AG09309 (cell line): ENCODE measurements at regions not wholly inside any gene's neighbourhood (a gene's known extent, or its start where the extent isn't known, plus 50 kb on each side); places are given as distances from the start of the nearest gene placed in this dataset.

Experiments used
- DNase-seq: peaks from one replicate; pipeline ENCODE4 v3.0.0-alpha.2; 2010; ENCODE audit warnings: low read depth
- H3K4me3 ChIP-seq: 2 replicates; pipeline ENCODE4 v1.5.1; 2011; ENCODE audit warnings: mild to moderate bottlenecking, low read depth, low read length, moderate library complexity; ENCODE audit not compliant: control insufficient read depth
- TF ChIP-seq, protein P1 (sequence below): IDR thresholded peaks from 2 replicates; pipeline ENCODE4 v1.5.1; 2011; ENCODE audit warnings: mild to moderate bottlenecking, low read depth, low read length, inconsistent platforms; ENCODE audit not compliant: insufficient read depth, control insufficient read depth; ENCODE audit errors: missing control alignments

DNA sequence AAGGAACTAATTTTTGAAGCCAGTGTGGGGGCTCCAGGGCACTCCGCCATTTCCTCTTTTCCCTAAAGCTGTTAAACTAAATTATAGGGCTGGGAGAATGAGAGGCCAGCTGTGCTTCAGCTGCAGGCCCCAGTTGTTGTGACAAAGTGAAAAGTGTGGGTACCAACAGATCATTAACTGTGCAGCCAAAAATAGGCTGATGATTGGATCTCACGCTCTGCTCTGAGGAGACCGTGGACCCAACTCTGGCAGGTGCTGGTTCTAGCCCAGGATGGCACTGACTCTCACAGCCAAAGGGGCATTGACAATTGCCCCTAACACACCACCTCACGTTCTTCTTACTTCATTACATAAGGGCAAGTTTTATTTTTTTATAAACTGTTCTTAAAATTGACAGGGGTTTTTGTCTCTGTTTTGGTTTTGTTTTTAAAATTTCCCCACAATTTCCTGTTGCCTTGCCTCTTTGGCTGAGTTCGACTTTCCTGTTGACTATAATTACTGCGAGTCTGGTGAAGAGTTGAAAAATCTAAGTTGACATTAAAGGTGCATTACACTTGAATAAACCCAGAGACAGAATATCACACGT, 391.0 kb downstream of the FGF9 start:
- H3K4me3 ChIP-seq, result no peak overlapping the region
- TF ChIP-seq, protein P1, sequence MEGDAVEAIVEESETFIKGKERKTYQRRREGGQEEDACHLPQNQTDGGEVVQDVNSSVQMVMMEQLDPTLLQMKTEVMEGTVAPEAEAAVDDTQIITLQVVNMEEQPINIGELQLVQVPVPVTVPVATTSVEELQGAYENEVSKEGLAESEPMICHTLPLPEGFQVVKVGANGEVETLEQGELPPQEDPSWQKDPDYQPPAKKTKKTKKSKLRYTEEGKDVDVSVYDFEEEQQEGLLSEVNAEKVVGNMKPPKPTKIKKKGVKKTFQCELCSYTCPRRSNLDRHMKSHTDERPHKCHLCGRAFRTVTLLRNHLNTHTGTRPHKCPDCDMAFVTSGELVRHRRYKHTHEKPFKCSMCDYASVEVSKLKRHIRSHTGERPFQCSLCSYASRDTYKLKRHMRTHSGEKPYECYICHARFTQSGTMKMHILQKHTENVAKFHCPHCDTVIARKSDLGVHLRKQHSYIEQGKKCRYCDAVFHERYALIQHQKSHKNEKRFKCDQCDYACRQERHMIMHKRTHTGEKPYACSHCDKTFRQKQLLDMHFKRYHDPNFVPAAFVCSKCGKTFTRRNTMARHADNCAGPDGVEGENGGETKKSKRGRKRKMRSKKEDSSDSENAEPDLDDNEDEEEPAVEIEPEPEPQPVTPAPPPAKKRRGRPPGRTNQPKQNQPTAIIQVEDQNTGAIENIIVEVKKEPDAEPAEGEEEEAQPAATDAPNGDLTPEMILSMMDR, result no peak
- DNase-seq, result no peak

DNA sequence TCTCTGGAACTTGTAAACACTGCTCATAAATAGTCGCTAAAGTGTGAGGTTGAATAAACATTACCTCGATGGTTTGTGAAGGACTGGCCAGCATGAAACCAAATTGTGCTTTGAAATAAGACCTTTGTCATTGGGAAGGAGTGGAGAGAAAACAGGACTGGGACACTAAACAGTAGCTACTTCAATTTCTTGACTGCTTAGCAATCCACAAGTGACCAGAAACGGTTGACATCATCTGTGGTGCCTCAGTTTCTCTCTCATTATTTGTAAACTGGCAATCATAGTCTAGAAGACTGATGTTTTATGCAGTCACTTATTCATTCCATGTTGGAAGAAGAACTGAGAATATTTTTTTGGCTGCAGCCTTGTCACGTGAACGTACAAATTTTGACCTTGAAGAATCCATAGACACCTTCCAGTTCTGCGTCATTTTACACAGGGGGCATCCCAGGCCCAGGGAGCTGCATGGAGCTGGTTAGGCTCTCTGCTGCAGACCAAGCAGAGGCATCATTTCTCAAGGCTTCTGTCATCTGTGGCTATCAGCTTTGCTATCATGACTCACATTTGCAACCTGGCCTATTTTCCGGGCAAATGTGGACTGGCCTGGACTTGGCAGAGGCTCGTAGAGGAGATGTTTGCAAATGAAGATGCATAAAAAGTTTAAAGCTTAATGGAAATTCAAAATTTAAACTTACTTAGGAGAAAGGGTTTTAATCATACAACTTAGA, 391.8 kb downstream of the FGF9 start:
- TF ChIP-seq, protein P1, result no peak
- no peak overlapping the region for H3K4me3 ChIP-seq
- DNase-seq, result no peak

DNA sequence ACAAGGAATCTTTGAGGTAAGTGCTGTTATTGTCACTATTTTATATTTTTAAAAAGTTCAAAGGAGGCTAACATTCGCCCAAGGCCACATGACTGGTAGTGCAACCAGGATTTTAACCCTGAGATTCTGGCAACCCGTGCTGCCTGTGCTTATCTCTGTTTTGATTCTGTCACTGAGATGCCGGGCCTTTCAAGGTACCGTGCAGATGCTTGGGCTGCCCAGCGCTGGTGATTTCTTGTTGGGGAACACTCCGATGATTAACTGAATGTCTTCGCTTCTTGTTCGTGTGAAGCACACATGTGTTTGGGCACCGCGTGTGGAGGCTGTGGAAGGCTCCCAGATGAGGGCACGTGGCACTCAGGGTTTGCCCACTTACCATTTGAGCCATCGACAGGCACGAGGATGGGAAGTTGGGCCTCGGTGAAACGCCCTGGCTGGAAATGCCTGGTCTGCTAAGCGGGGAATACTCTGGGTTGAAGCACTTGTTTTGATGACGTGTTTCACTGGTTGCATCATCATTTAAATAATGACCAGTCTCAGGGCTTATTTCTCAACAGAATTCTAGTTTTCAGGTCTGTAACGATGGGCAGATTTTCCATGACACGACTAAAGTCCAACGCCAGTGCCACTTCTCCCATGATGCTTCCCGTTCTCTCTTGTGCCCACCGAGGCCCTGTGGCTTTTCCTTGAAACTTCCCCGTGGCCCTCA, 392.7 kb downstream of the FGF9 start:
- TF ChIP-seq, protein P1, result no peak
- no peak for DNase-seq
- H3K4me3 ChIP-seq, result no peak overlapping the region

DNA sequence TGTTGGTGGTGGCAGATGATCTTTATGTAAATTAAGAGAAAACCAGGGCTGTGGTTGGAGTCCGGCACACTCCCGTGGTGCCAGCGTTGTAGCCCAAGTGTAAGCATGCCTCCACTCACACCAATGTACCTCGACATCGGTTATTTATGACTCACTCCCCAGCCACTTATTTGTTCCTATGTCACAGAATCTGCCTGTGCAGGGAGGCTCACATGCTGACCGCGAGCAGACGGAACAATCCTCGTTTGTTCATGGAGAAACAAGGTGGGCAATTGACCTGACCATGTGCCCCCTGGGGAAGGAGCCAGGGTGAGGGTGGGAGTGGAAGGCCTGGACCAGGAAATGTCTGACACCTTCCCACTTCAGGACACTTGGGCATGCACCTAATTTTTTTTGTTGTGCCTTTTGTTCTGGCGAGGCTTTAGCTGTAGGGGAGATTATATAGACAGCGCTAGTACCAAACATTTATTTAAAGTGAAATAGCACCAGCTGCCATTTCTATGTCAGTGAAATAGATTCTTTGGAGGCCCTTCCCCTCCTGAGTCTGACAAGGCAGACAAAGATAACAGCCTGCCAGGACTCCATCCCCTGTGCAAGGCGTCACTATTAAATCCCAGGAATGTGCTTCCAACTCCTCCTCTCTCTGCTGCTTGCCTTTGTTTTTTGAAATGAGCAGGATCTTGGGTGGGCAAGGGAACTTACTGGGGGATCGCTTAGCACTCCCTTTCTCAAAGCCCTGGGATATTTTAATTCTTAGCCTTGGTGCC, 394.2 kb downstream of the FGF9 start:
- TF ChIP-seq, protein P1, result no peak
- no peak overlapping the region for H3K4me3 ChIP-seq
- DNase-seq, result no peak

DNA sequence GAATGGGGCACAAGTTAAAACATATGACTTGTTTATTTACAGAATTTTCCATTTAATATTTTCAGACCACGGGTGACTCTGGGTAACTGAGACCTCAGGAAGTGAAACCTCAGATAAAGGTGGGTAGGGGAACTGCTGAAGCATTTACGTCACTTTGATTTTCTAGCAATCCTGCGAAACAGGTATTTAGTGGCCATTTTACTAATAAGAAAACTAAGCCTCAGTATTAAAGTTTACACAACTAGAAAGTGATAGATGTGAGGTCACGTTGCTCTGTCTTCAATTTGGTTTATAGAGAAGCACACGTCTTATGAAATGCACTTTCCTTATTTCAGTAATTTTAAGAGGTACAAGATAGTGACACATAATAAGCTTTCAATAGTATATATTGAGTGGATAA, 402.8 kb downstream of the FGF9 start:
- TF ChIP-seq, protein P1, result no peak
- no peak overlapping the region for H3K4me3 ChIP-seq
- no peak for DNase-seq

DNA sequence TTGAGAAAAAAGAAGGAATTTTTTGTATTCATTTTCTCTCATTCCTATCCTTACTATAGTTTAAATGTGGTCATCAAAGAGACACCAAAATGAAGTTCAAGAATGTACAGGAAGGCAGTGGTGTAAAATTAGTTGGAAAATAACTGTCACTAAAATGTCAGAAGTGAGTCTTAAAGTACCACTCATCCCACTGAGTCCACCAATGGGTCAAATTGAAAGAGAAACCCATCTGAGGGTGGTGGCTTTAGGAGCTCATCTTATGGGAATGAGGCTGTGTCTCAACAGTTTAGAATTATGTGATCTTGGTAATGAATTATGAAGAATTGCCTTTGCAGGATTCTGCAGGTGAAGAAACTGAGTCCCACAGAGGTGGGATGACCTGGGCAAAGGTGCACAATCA, 403.5 kb downstream of the FGF9 start:
- TF ChIP-seq, protein P1, result no peak
- no peak overlapping the region for H3K4me3 ChIP-seq
- no peak for DNase-seq
